HepG2 (cell line): ENCODE measurements at regions not wholly inside any gene's neighbourhood (a gene's known extent, or its start where the extent isn't known, plus 50 kb on each side); places are given as distances from the start of the nearest gene placed in this dataset.

Experiments
- ATAC-seq: fragments of 200-7000 bp; cut with Tn5 transposase; 3 replicates; pipeline ENCODE4 v1.9.1; 2020; ENCODE audit warnings: mild to moderate bottlenecking, moderate library complexity
- BruUV-seq: library from RNA; stranded (reverse); fragments of 400-500 nt; replicated peaks from 2 replicates; lab custom pipeline; 2021; lab: Mats Ljungman, UMichigan
- CTCF ChIA-PET: fragments of 300-600 bp; formaldehyde crosslinking; extraction: SDS; loops from one replicate; lab custom pipeline; 2021; ENCODE audit warnings: low total read pairs, inconsistent platforms, low intra/inter-chr PET ratio; lab: Yijun Ruan, JAX
- POLR2A ChIA-PET: fragments of 350-600 bp; sonication (Branson Sonifier 250); formaldehyde crosslinking; loops from one replicate; lab custom pipeline; 2020; ENCODE audit warnings: antibody characterized with exemption, inconsistent platforms; lab: Yijun Ruan, JAX
- DNase-seq: peaks from one replicate; pipeline ENCODE4 v3.0.0-alpha.2; 2015; ENCODE audit warnings: low spot score
- FAIRE-seq: peaks from 3 replicates; lab custom pipeline; 2011; peaks lifted over from hg19 to GRCh38; lab: Jason Lieb, UNC
- H2AFZ ChIP-seq: one replicate; pipeline ENCODE4 v1.6.1; 2011; ENCODE audit warnings: low read length, inconsistent platforms
- H3K27ac ChIP-seq: fragments of 300-600 bp; 3 replicates; pipeline ENCODE4 v1.8.0; 2011; ENCODE audit warnings: mixed run types, mild to moderate bottlenecking, mixed read lengths, low read length, inconsistent platforms; ENCODE audit not compliant: insufficient read depth; ENCODE audit errors: extremely low read length
- H3K27me3 ChIP-seq, 2 experiments: fragments of 200-600 bp in 1 of 2; 2 replicates in 1 of 2; 3 replicates in 1 of 2; pipeline versions ENCODE4 v1.6.0 to v1.8.0; 2011; ENCODE audit warnings: low read length in 2 of 2, mild to moderate bottlenecking in 2 of 2, moderate library complexity in 2 of 2, inconsistent platforms in 1 of 2; ENCODE audit not compliant: insufficient read depth in 2 of 2, control insufficient read depth in 1 of 2
- H3K36me3 ChIP-seq, 2 experiments: fragments of 200-600 bp in 1 of 2; replicated peaks in 1 of 2; 2 replicates in 1 of 2; 3 replicates in 1 of 2; pipeline versions ENCODE4 v1.5.1 to v1.8.0; 2011; ENCODE audit warnings: low read length in 2 of 2, inconsistent platforms in 1 of 2; ENCODE audit not compliant: insufficient read depth in 2 of 2, control insufficient read depth in 1 of 2
- H3K4me1 ChIP-seq: 2 replicates; pipeline ENCODE4 v1.5.1; 2012; ENCODE audit warnings: low read length, inconsistent platforms; ENCODE audit not compliant: insufficient read depth
- H3K4me2 ChIP-seq: 2 replicates; pipeline ENCODE4 v1.6.0; 2011; ENCODE audit warnings: low read depth, low read length, inconsistent platforms
- H3K4me3 ChIP-seq, 3 experiments: fragments of 200-600 bp in 1 of 3; sonication (generic), shearing (Covaris generic) in 1 of 3; replicated peaks in 1 of 3; 2 replicates each; pipeline ENCODE4 v1.5.1; 2011 to 2016; ENCODE audit warnings: low read length in 3 of 3, inconsistent platforms in 2 of 3, low read depth in 2 of 3, mild to moderate bottlenecking in 2 of 3, control low read depth in 1 of 3, mixed read lengths in 1 of 3; ENCODE audit not compliant: insufficient read depth in 1 of 3
- H3K79me2 ChIP-seq: one replicate; pipeline ENCODE4 v1.6.1; 2011; ENCODE audit warnings: low read length, inconsistent platforms; ENCODE audit not compliant: insufficient read depth
- H3K9ac ChIP-seq: 2 replicates; pipeline ENCODE4 v1.6.0; 2011; ENCODE audit warnings: mild to moderate bottlenecking, low read depth, low read length, inconsistent platforms; ENCODE audit not compliant: insufficient read depth
- H3K9me3 ChIP-seq: 2 replicates; pipeline ENCODE4 v1.5.1; 2012; ENCODE audit warnings: mild to moderate bottlenecking, low read length
- H4K20me1 ChIP-seq: 2 replicates; pipeline ENCODE4 v1.6.0; 2011; ENCODE audit warnings: inconsistent platforms, mild to moderate bottlenecking, low read length, moderate library complexity; ENCODE audit not compliant: insufficient read depth
- AHR ChIP-seq: IDR thresholded peaks from 2 replicates; pipeline ENCODE4 v1.6.1; 2018; ENCODE audit warnings: missing genetic modification reagents, missing compliant biosample characterization
- HMGA1 ChIP-seq: sonication (generic); formaldehyde crosslinking; conservative IDR thresholded peaks from 2 replicates; pipeline ENCODE4 v1.4.0; 2020; ENCODE audit warnings: missing genetic modification reagents
- WGBS: methylation state at CpG from one replicate; pipeline ENCODE4 v1.1.6; 2017; ENCODE audit warnings: low lambda C conversion rate; 5-methylcytosine and 5-hydroxymethylcytosine counted together
- in situ Hi-C: cut with HindIII; loops from 2 replicates; pipeline ENCODE4 v1.10.0; 2017; ENCODE audit warnings: low pct_unique_long_range_greater_than_20kb; ENCODE audit not compliant: extremely low pct_ligation_motif_present
- intact Hi-C: fragments of 100-400 bp; cut with micrococcal nuclease; formaldehyde crosslinking; loops from one replicate; pipeline ENCODE4 v1.10.0; 2022; ENCODE audit not compliant: unreplicated experiment
- TF ChIP-seq, protein P1 (sequence below): sonication (generic); formaldehyde crosslinking; IDR thresholded peaks from 2 replicates; pipeline ENCODE4 v1.5.1; 2020; ENCODE audit warnings: missing genetic modification reagents, mild to moderate bottlenecking, borderline replicate concordance
- TF ChIP-seq, protein P2 (sequence below): sonication (generic); formaldehyde crosslinking; IDR thresholded peaks from 2 replicates; pipeline ENCODE4 v1.4.0; 2020; ENCODE audit warnings: missing genetic modification reagents
- TF ChIP-seq, protein P3 (sequence below): sonication (generic); formaldehyde crosslinking; IDR thresholded peaks from 2 replicates; pipeline ENCODE4 v1.4.0; 2020; ENCODE audit warnings: mild to moderate bottlenecking, missing genetic modification reagents

DNA sequence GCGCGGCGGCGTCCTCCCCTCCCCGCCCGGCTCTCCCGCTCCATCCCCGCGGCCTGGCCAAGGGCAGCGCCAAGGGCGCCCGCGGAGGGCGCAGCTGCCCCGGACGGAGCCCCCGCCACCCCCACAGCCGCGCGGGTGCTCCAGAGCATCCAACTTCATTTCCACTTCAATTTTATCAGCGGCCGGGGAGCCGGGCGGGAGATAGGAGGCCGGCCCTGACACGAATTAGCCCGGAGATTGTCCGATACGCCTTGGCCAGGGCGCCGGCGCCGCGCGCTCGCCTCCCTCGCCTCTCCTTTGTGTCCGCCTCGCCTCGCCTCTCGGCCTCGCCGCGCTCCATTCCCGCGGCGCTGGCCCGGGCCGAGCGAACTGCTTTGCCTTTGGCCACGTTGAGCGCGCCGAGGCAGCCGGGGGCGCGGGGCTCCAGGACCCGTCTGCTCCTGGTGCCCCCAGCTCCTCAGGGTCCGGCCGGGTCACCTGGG is 129.1 kb upstream of the LHX1 start:
- in situ Hi-C loops = no loop called here
- H3K4me2 ChIP-seq = no peak overlapping the region
- POLR2A ChIA-PET = no interaction called here
- intact Hi-C loops = no loop called here
- H3K9ac ChIP-seq = no peak overlapping the region
- 20% methylated on average over 10 of the region's 60 CpGs for WGBS
- CTCF ChIA-PET = no interaction called here
- BruUV-seq = no TSS peak
- ATAC-seq (peak; percentile 54), DNase-seq (no peak), FAIRE-seq (no peak)
- no peak overlapping the region for H3K27ac ChIP-seq
- no peak for TF ChIP-seq HMGA1 (CRISPR knock-in tag)
- TF ChIP-seq, protein P1, sequence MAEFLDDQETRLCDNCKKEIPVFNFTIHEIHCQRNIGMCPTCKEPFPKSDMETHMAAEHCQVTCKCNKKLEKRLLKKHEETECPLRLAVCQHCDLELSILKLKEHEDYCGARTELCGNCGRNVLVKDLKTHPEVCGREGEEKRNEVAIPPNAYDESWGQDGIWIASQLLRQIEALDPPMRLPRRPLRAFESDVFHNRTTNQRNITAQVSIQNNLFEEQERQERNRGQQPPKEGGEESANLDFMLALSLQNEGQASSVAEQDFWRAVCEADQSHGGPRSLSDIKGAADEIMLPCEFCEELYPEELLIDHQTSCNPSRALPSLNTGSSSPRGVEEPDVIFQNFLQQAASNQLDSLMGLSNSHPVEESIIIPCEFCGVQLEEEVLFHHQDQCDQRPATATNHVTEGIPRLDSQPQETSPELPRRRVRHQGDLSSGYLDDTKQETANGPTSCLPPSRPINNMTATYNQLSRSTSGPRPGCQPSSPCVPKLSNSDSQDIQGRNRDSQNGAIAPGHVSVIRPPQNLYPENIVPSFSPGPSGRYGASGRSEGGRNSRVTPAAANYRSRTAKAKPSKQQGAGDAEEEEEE (CRISPR knock-in tag) = no peak
- TF ChIP-seq, protein P2, sequence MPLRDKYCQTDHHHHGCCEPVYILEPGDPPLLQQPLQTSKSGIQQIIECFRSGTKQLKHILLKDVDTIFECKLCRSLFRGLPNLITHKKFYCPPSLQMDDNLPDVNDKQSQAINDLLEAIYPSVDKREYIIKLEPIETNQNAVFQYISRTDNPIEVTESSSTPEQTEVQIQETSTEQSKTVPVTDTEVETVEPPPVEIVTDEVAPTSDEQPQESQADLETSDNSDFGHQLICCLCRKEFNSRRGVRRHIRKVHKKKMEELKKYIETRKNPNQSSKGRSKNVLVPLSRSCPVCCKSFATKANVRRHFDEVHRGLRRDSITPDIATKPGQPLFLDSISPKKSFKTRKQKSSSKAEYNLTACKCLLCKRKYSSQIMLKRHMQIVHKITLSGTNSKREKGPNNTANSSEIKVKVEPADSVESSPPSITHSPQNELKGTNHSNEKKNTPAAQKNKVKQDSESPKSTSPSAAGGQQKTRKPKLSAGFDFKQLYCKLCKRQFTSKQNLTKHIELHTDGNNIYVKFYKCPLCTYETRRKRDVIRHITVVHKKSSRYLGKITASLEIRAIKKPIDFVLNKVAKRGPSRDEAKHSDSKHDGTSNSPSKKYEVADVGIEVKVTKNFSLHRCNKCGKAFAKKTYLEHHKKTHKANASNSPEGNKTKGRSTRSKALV = 0 out of 2 replicates have a peak, but pooled peaks have one; percentile 48
- H3K27me3 ChIP-seq = peaks cover 6 to 61% of the 10 kb centered on the region in 2 experiments
- no peaks in the 10 kb centered on the region for H3K9me3 ChIP-seq
- no peak overlapping the region for H2AFZ ChIP-seq
- H4K20me1 ChIP-seq = no peaks in the 10 kb centered on the region
- H3K4me3 ChIP-seq = no peak overlapping the region; a peak in 1 of 6 replicates
- H3K4me1 ChIP-seq = no peaks in the 10 kb centered on the region
- no peaks in the 10 kb centered on the region for H3K79me2 ChIP-seq
- H3K36me3 ChIP-seq = no peaks in the 10 kb centered on the region

DNA sequence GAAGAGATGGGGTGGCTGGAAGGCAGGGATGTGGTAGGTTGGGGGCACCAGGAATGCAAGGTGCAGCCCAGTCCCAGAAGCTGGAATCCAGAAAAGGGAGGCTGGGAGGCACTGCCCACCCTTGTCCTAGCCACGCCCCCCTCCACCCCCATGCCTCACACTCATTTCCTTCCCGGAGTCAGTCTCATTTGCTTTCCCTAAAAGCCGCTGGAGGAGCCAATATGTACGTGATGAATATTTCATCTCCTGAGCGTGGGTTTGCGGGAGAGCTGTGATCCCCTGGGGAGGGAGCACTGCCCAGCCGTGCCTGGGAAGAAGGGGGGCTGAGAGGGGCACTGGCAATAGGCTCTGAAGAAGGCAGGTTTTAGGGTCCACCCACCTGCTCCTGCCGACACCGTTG is 124.5 kb upstream of the LHX1 start:
- ATAC-seq = no peak
- in situ Hi-C loops (no loop called here), intact Hi-C loops (no loop called here)
- Histone ChIP-seq H4K20me1 (no peaks in the 10 kb centered on the region), H3K9me3 (no peaks in the 10 kb centered on the region), H3K27ac (no peak overlapping the region), H3K36me3 (no peaks in the 10 kb centered on the region), H3K9ac (no peak overlapping the region), H3K27me3 (peaks cover 7 to 80% of the 10 kb centered on the region in 2 experiments), H2AFZ (no peak overlapping the region), H3K4me3 (no peak overlapping the region), H3K4me1 (no peaks in the 10 kb centered on the region), H3K79me2 (no peaks in the 10 kb centered on the region), H3K4me2 (no peak overlapping the region)
- no TSS peak for BruUV-seq
- CTCF ChIA-PET = no interaction called here
- DNase-seq = no peak
- POLR2A ChIA-PET = no interaction called here
- no peak for FAIRE-seq
- 17% methylated on average over 9 of the region's 9 CpGs for WGBS
- TF ChIP-seq, protein P3, sequence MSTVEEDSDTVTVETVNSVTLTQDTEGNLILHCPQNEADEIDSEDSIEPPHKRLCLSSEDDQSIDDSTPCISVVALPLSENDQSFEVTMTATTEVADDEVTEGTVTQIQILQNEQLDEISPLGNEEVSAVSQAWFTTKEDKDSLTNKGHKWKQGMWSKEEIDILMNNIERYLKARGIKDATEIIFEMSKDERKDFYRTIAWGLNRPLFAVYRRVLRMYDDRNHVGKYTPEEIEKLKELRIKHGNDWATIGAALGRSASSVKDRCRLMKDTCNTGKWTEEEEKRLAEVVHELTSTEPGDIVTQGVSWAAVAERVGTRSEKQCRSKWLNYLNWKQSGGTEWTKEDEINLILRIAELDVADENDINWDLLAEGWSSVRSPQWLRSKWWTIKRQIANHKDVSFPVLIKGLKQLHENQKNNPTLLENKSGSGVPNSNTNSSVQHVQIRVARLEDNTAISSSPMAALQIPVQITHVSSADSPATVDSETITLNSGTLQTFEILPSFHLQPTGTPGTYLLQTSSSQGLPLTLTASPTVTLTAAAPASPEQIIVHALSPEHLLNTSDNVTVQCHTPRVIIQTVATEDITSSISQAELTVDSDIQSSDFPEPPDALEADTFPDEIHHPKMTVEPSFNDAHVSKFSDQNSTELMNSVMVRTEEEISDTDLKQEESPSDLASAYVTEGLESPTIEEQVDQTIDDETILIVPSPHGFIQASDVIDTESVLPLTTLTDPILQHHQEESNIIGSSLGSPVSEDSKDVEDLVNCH (CRISPR knock-in tag) = no peak
- TF ChIP-seq AHR (CRISPR knock-in tag) = no peak
